ENCODE measurements at regions not wholly inside any gene's neighbourhood (a gene's known extent, or its start where the extent isn't known, plus 50 kb on each side); places are given as distances from the start of the nearest gene placed in this dataset.

- no peaks in the 10 kb centered on the region for H3K36me3 ChIP-seq (replicated peaks)
- H3K27me3 ChIP-seq (replicated peaks) = no peaks in the 10 kb centered on the region
- TF ChIP-seq CTCF (IDR thresholded peaks at IDR 0.05; ENCODE audit: low read depth, low read length, missing control alignments) = no peak
- no peak for DNase-seq
- no peak overlapping the region for H3K4me3 ChIP-seq (ENCODE audit: low read depth, low read length)
- H3K27ac ChIP-seq = no peak overlapping the region
- in situ Hi-C loops (cut with HindIII; ENCODE audit: low pct_ligation_motif_present, low sequenced_read_pairs) = no loop called here
Measured at GRCh38 chr2:147171941-147172340, 672.9 kb upstream of the ACVR2A start.

GRCh38 chr2:147170932-147171331, 673.9 kb upstream of the ACVR2A start:
- Histone ChIP-seq H3K4me3 (ENCODE audit: low read depth, low read length) (no peak overlapping the region), H3K27ac (no peak overlapping the region), H3K27me3 (replicated peaks) (no peaks in the 10 kb centered on the region), H3K36me3 (replicated peaks) (no peaks in the 10 kb centered on the region)
- DNase-seq = no peak
- TF ChIP-seq CTCF (IDR thresholded peaks at IDR 0.05; ENCODE audit: low read depth, low read length, missing control alignments) = no peak
- in situ Hi-C loops (cut with HindIII; ENCODE audit: low pct_ligation_motif_present, low sequenced_read_pairs) = no loop called here

GRCh38 chr2:147165697-147166382, 679.0 kb upstream of the ACVR2A start:
- Histone ChIP-seq H3K36me3 (replicated peaks) (no peaks in the 10 kb centered on the region), H3K27me3 (replicated peaks) (no peaks in the 10 kb centered on the region), H3K27ac (no peak overlapping the region), H3K4me3 (ENCODE audit: low read depth, low read length) (no peak overlapping the region)
- in situ Hi-C loops (cut with HindIII; ENCODE audit: low pct_ligation_motif_present, low sequenced_read_pairs) = no loop called here
- TF ChIP-seq CTCF (IDR thresholded peaks at IDR 0.05; ENCODE audit: low read depth, low read length, missing control alignments) = no peak
- DNase-seq = no peak

GRCh38 chr2:147164563-147164962, 680.3 kb upstream of the ACVR2A start:
- Histone ChIP-seq H3K27ac (no peak overlapping the region), H3K27me3 (replicated peaks) (no peaks in the 10 kb centered on the region), H3K36me3 (replicated peaks) (no peaks in the 10 kb centered on the region), H3K4me3 (ENCODE audit: low read depth, low read length) (no peak overlapping the region)
- TF ChIP-seq CTCF (IDR thresholded peaks at IDR 0.05; ENCODE audit: low read depth, low read length, missing control alignments) = no peak
- in situ Hi-C loops (cut with HindIII; ENCODE audit: low pct_ligation_motif_present, low sequenced_read_pairs) = no loop called here
- DNase-seq = no peak

- Histone ChIP-seq H3K4me3 (ENCODE audit: low read depth, low read length) (no peak overlapping the region), H3K36me3 (replicated peaks) (no peaks in the 10 kb centered on the region), H3K27ac (no peak overlapping the region), H3K27me3 (replicated peaks) (no peaks in the 10 kb centered on the region)
- in situ Hi-C loops (cut with HindIII; ENCODE audit: low pct_ligation_motif_present, low sequenced_read_pairs) = no loop called here
- no peak for TF ChIP-seq CTCF (IDR thresholded peaks at IDR 0.05; ENCODE audit: low read depth, low read length, missing control alignments)
- no peak for DNase-seq
Measured at GRCh38 chr2:147161746-147162145, 683.1 kb upstream of the ACVR2A start.

- H3K27ac ChIP-seq = no peak overlapping the region
- no peak for DNase-seq
- H3K4me3 ChIP-seq (ENCODE audit: low read depth, low read length) = no peak overlapping the region
- no peak for TF ChIP-seq CTCF (IDR thresholded peaks at IDR 0.05; ENCODE audit: low read depth, low read length, missing control alignments)
- H3K36me3 ChIP-seq (replicated peaks) = no peaks in the 10 kb centered on the region
- in situ Hi-C loops (cut with HindIII; ENCODE audit: low pct_ligation_motif_present, low sequenced_read_pairs) = no loop called here
- no peaks in the 10 kb centered on the region for H3K27me3 ChIP-seq (replicated peaks)
Measured at GRCh38 chr2:147156970-147157369, 687.9 kb upstream of the ACVR2A start.
